ENCODE measurements at regions not wholly inside any gene's neighbourhood (a gene's known extent, or its start where the extent isn't known, plus 50 kb on each side); places are given as distances from the start of the nearest gene placed in this dataset.

DNA sequence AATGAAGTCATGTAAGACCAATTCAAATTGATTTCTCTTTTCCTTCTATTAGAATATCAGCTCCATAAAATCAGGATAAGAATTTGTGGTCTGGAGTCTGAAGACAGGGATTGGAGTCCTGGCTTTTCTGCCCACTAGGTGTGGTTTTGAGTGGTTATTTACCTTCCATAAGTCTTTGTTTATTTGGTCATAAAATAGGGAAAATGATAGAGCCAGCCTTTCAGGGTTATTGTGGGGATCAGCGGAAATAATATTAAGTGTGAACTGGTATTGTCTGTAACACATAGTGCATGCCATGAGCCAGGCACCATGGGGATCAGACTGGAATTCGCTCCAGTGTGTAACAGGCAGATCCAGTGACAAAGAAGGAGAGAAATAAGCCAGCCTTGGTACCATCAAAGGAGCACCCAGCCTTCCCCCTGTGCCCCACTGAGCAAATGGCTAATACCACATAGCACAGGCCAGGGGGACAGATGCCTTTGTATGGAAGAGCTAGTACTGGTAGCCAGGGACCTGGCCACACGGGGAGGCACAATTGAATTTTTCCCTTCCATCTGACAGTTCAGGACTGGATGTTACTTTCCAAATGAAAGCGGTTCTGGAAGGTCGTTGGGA lies 509.7 kb upstream of the PODXL start:
- H3K23ac ChIP-seq (ENCODE audit: low read depth, low read length), result peak overlapping the region; percentile 78
- TF ChIP-seq RAD21 (IDR thresholded peaks at IDR 0.05; ENCODE audit: low read length) (no peak), CEBPB (IDR thresholded peaks at IDR 0.05; ENCODE audit: low read depth, low read length) (no peak), CHD1 (IDR thresholded peaks at IDR 0.05; ENCODE audit: low read depth, low read length) (no peak), MAFK (IDR thresholded peaks at IDR 0.05; ENCODE audit: low read depth, low read length) (no peak)
- no peaks in the 10 kb centered on the region for H3K79me1 ChIP-seq (ENCODE audit: low read depth in 1 of 2, low read length in 2 of 2)
- peak overlapping the region; percentile 98 for H4K91ac ChIP-seq (ENCODE audit: insufficient read depth, low read depth, low read length)
- ChIA-PET CTCF (interaction anchor here (1.2 kb wide), 1 partner anchor 10 kb away, joined by 3 read pairs; no protein-coding TSS in a partner anchor), POLR2A (ENCODE audit: unreplicated experiment) (no interaction called here)
- H3K56ac ChIP-seq (ENCODE audit: extremely low read depth, insufficient read depth, low read length), result peak overlapping the region; percentile 81
- H3K4me1 ChIP-seq (ENCODE audit: control insufficient read depth, insufficient read depth, low read length), result peaks cover 17% of the 10 kb centered on the region
- 67% methylated on average over 2 of the region's 5 CpGs; no CpG with 5 or more reads in 1 of the 2 experiments for WGBS, 2 experiments (ENCODE audit: extremely low coverage in 2 of 2, insufficient read length in 1 of 2)
- peak overlapping the region; percentile 98 for H3K4ac ChIP-seq (ENCODE audit: low read depth, low read length)
- intact Hi-C loops (cut with micrococcal nuclease) (no loop called here), dilution Hi-C loops (cut with HindIII; ENCODE audit: low sequenced_read_pairs, unreplicated experiment) (no loop called here), in situ Hi-C loops (cut with MboI; ENCODE audit: low sequenced_read_pairs) (no loop called here)
- peak overlapping the region; percentile 71 for H3K14ac ChIP-seq (replicated peaks; ENCODE audit: low read depth, low read length)
- peak overlapping the region; percentile 87 for H3K18ac ChIP-seq (ENCODE audit: low read depth, low read length)
- H3K27me3 ChIP-seq (ENCODE audit: control insufficient read depth, insufficient read depth, low read length), result no peaks in the 10 kb centered on the region; the same call in 1 of the 2 replicates
- peak overlapping the region; percentile 86 to 92 for H4K8ac ChIP-seq (ENCODE audit: low read depth in 2 of 2, low read length in 2 of 2)
- H2AK5ac ChIP-seq (ENCODE audit: low read depth, low read length), result peak overlapping the region; percentile 71
- H3K9me3 ChIP-seq (ENCODE audit: control insufficient read depth, insufficient read depth, low read length), result no peaks in the 10 kb centered on the region
- H2BK5ac ChIP-seq (ENCODE audit: low read depth, low read length, poor library complexity, severe bottlenecking), result peak overlapping the region; percentile 95
- peak overlapping the region; percentile 95 for H2BK120ac ChIP-seq (ENCODE audit: low read depth, low read length)
- ATAC-seq (ENCODE audit: low read depth), result peak; percentile 36
- BruUV-seq (replicated peaks), result no TSS peak
- H3K9me1 ChIP-seq (ENCODE audit: insufficient read depth, low read length), result peaks cover 20% of the 10 kb centered on the region
- H3K9ac ChIP-seq (ENCODE audit: low read depth, low read length), result peak overlapping the region; percentile 15
- peak overlapping the region; percentile 59 for H4K5ac ChIP-seq (ENCODE audit: low read depth, low read length)
- peak overlapping the region; percentile 96 for H2BK15ac ChIP-seq (ENCODE audit: low read depth, low read length)
- no peak for DNase-seq
- H3K4me2 ChIP-seq (ENCODE audit: low read depth, low read length), result peak overlapping the region; percentile 71
- H3K27ac ChIP-seq (ENCODE audit: insufficient read depth, low read length), result peak overlapping the region; percentile 73
- peak overlapping the region; percentile 93 for H2AFZ ChIP-seq (replicated peaks; ENCODE audit: low read length, poor library complexity)
- no peaks in the 10 kb centered on the region for H4K20me1 ChIP-seq (ENCODE audit: insufficient read depth, low read length)
- H2BK20ac ChIP-seq (ENCODE audit: low read depth, low read length), result peak overlapping the region; percentile 96
- H2AK9ac ChIP-seq (replicated peaks; ENCODE audit: low read depth, low read length, poor library complexity), result peak overlapping the region; percentile 86
- H3K36me3 ChIP-seq (ENCODE audit: control insufficient read depth, insufficient read depth, low read length), result no peaks in the 10 kb centered on the region
- no peak overlapping the region for H3K4me3 ChIP-seq (ENCODE audit: insufficient read depth, low read depth, low read length)

Data from IMR-90 (cell line).